Tibial nerve (tissue), 4 donors: ENCODE measurements at regions not wholly inside any gene's neighbourhood (a gene's known extent, or its start where the extent isn't known, plus 50 kb on each side); places are given as distances from the start of the nearest gene placed in this dataset.

ENCODE experiments used
- DNase-seq, 2 donors: peaks; one replicate each; pipeline ENCODE4 v3.0.0-alpha.2; 2019; ENCODE audit warnings: low spot score in 2 of 2
- H3K27ac ChIP-seq, 4 donors: fragments of 200-600 bp; sonication (generic) in 3 of 4; one replicate each; pipeline ENCODE4 v1.5.1; 2017 to 2019; ENCODE audit warnings: mild to moderate bottlenecking in 1 of 4
- H3K27me3 ChIP-seq, 2 donors: fragments of 200-600 bp; sonication (generic) in 1 of 2; one replicate each; pipeline versions ENCODE4 v1.5.1 to v1.6.0; 2017 to 2019
- H3K36me3 ChIP-seq, 3 donors: fragments of 200-600 bp; sonication (generic); one replicate each; pipeline ENCODE4 v1.5.1; 2018 to 2019
- H3K4me1 ChIP-seq, 4 donors: fragments of 200-600 bp; sonication (generic) in 3 of 4; one replicate each; pipeline ENCODE4 v1.5.1; 2017 to 2019
- H3K4me3 ChIP-seq, 4 donors: fragments of 200-600 bp; sonication (generic) in 3 of 4; one replicate each; pipeline ENCODE4 v1.5.1; 2017 to 2019; ENCODE audit warnings: mild to moderate bottlenecking in 1 of 4, moderate library complexity in 1 of 4
- H3K9me3 ChIP-seq, 4 donors: fragments of 200-600 bp; sonication (generic) in 3 of 4; one replicate each; pipeline ENCODE4 v1.5.1; 2017 to 2019
- CTCF ChIP-seq, 5 experiments: fragments of 200-600 bp in 3 of 5; fragments of 450-650 bp in 2 of 5; sonication (generic) in 3 of 5; IDR thresholded peaks; one replicate each; pipeline ENCODE4 v1.5.1; 2016 to 2019; ENCODE audit warnings: antibody characterized with exemption in 5 of 5, mild to moderate bottlenecking in 3 of 5, moderate library complexity in 2 of 5
- EP300 ChIP-seq, 2 donors: sonication (generic); formaldehyde crosslinking; IDR thresholded peaks; one replicate each; pipeline ENCODE4 v1.6.1; 2017; ENCODE audit warnings: antibody characterized with exemption in 2 of 2, mild to moderate bottlenecking in 1 of 2
- POLR2A ChIP-seq, 2 donors: fragments of 450-650 bp; IDR thresholded peaks; one replicate each; pipeline ENCODE4 v1.6.1; 2017; ENCODE audit warnings: antibody characterized with exemption in 2 of 2, mild to moderate bottlenecking in 2 of 2, moderate library complexity in 2 of 2
- WGBS, 2 donors: methylation state at CpG; one replicate each; pipeline ENCODE4 v1.1.5; 2018; 5-methylcytosine and 5-hydroxymethylcytosine counted together

- no peak overlapping the region for H3K4me3 ChIP-seq
- no peaks in the 10 kb centered on the region for H3K36me3 ChIP-seq
- no peak overlapping the region for H3K27ac ChIP-seq
- no peak for TF ChIP-seq POLR2A (IDR thresholded peaks at IDR 0.05)
- TF ChIP-seq CTCF (IDR thresholded peaks at IDR 0.05) = no peak
- no peak for TF ChIP-seq EP300 (IDR thresholded peaks at IDR 0.05)
- no peaks in the 10 kb centered on the region for H3K4me1 ChIP-seq
- no peaks in the 10 kb centered on the region for H3K9me3 ChIP-seq
- H3K27me3 ChIP-seq = no peaks in the 10 kb centered on the region
- WGBS, 2 donors = 47 to 57% methylated on average over 1 of the region's 1 CpG
- DNase-seq = no peak
These were observed 379.6 kb downstream of the TOX3 start for GRCh38 chr16:52167328-52167727.

GRCh38 chr16:52165961-52166360 lies 381.0 kb downstream of the TOX3 start:
- no peaks in the 10 kb centered on the region for H3K4me1 ChIP-seq
- WGBS, 2 donors = 80 to 84% methylated on average over 8 of the region's 8 CpGs
- TF ChIP-seq POLR2A (IDR thresholded peaks at IDR 0.05) (no peak), EP300 (IDR thresholded peaks at IDR 0.05) (no peak), CTCF (IDR thresholded peaks at IDR 0.05) (no peak)
- no peaks in the 10 kb centered on the region for H3K27me3 ChIP-seq
- H3K4me3 ChIP-seq = no peak overlapping the region
- no peak overlapping the region for H3K27ac ChIP-seq
- DNase-seq = no peak
- peaks cover 0 to 7% (median 0%) of the 10 kb centered on the region in 4 donors for H3K9me3 ChIP-seq
- no peaks in the 10 kb centered on the region for H3K36me3 ChIP-seq

GRCh38 chr16:52149003-52149402 lies 397.9 kb downstream of the TOX3 start:
- Histone ChIP-seq H3K4me1 (no peaks in the 10 kb centered on the region), H3K27ac (no peak overlapping the region), H3K9me3 (no peaks in the 10 kb centered on the region), H3K36me3 (no peaks in the 10 kb centered on the region), H3K4me3 (no peak overlapping the region), H3K27me3 (no peaks in the 10 kb centered on the region)
- WGBS, 2 donors = 74 to 89% methylated on average over 3 of the region's 3 CpGs
- no peak for TF ChIP-seq CTCF (IDR thresholded peaks at IDR 0.05)
- TF ChIP-seq EP300 (IDR thresholded peaks at IDR 0.05) = no peak
- no peak for TF ChIP-seq POLR2A (IDR thresholded peaks at IDR 0.05)
- DNase-seq = no peak

GRCh38 chr16:52141871-52142270 lies 405.1 kb downstream of the TOX3 start:
- no peak overlapping the region for H3K4me3 ChIP-seq
- no peaks in the 10 kb centered on the region for H3K9me3 ChIP-seq
- H3K36me3 ChIP-seq = no peaks in the 10 kb centered on the region
- H3K27me3 ChIP-seq = no peaks in the 10 kb centered on the region
- no peaks in the 10 kb centered on the region for H3K4me1 ChIP-seq
- TF ChIP-seq CTCF (IDR thresholded peaks at IDR 0.05) (no peak), POLR2A (IDR thresholded peaks at IDR 0.05) (no peak), EP300 (IDR thresholded peaks at IDR 0.05) (no peak)
- no peak for DNase-seq
- 23 to 29% methylated on average over 4 of the region's 4 CpGs for WGBS, 2 donors
- no peak overlapping the region for H3K27ac ChIP-seq

- H3K9me3 ChIP-seq = no peaks in the 10 kb centered on the region
- H3K4me1 ChIP-seq = no peaks in the 10 kb centered on the region
- H3K4me3 ChIP-seq = no peak overlapping the region
- H3K27ac ChIP-seq = no peak overlapping the region
- no peaks in the 10 kb centered on the region for H3K36me3 ChIP-seq
- no peak for TF ChIP-seq POLR2A (IDR thresholded peaks at IDR 0.05)
- no peak for TF ChIP-seq CTCF (IDR thresholded peaks at IDR 0.05)
- TF ChIP-seq EP300 (IDR thresholded peaks at IDR 0.05) = no peak
- 37 to 43% methylated on average over 3 of the region's 3 CpGs for WGBS, 2 donors
- no peaks in the 10 kb centered on the region for H3K27me3 ChIP-seq
- no peak for DNase-seq
These were observed 418.6 kb downstream of the TOX3 start for GRCh38 chr16:52128361-52128760.
